CD4-positive, alpha-beta memory T cell (primary cell): ENCODE measurements at regions not wholly inside any gene's neighbourhood (a gene's known extent, or its start where the extent isn't known, plus 50 kb on each side); places are given as distances from the start of the nearest gene placed in this dataset.
A peak's percentile ranks its signal among the peaks of the same experiment; 100 is the strongest.
"Not testable (repeated sequence)": the region's sequence is repeated elsewhere in the genome, so short reads cannot be mapped to it uniquely, and the experiment has no call there.

ENCODE experiments used
- CTCF ChIA-PET: fragments of 350-600 bp; sonication (Branson Sonifier 250); formaldehyde crosslinking; loops from one replicate; lab custom pipeline; 2021; ENCODE audit warnings: inconsistent platforms; ENCODE audit not compliant: partially characterized antibody; lab: Charles Lee
- POLR2A ChIA-PET: fragments of 350-600 bp; sonication (Branson Sonifier 250); formaldehyde crosslinking; loops from one replicate; lab custom pipeline; 2021; ENCODE audit not compliant: partially characterized antibody; lab: Charles Lee
- DNase-seq, 5 donors: peaks; one replicate each; pipeline versions ENCODE4 v3.0.0 to v3.0.0-alpha.2; 2020 to 2022; ENCODE audit warnings: mixed read lengths in 1 of 5
- H3K27ac ChIP-seq: one replicate; pipeline ENCODE4 v1.7.0; 2013; ENCODE audit warnings: low read depth, low read length
- H3K27me3 ChIP-seq: 2 replicates; pipeline ENCODE4 v1.7.0; 2013; ENCODE audit warnings: mild to moderate bottlenecking, low read length, moderate library complexity; ENCODE audit not compliant: insufficient read depth
- H3K36me3 ChIP-seq: 2 replicates; pipeline ENCODE4 v1.7.0; 2013; ENCODE audit warnings: mild to moderate bottlenecking, low read length, moderate library complexity; ENCODE audit not compliant: insufficient read depth
- H3K4me1 ChIP-seq: 2 replicates; pipeline ENCODE4 v1.7.0; 2013; ENCODE audit warnings: mild to moderate bottlenecking, low read length, moderate library complexity; ENCODE audit not compliant: insufficient read depth
- H3K4me3 ChIP-seq, 2 donors: one replicate each; pipeline ENCODE4 v1.7.0; 2013; ENCODE audit warnings: low read length in 2 of 2, mild to moderate bottlenecking in 1 of 2
- H3K9me3 ChIP-seq, 2 donors: one replicate each; pipeline ENCODE4 v1.7.0; 2013; ENCODE audit warnings: low read length in 2 of 2, control low read depth in 1 of 2; ENCODE audit not compliant: control insufficient read depth in 1 of 2
- H3K27ac Mint-ChIP-seq, 7 donors: one replicate each; pipeline ENCODE4 v1.8.0; 2020 to 2021; ENCODE audit warnings: mixed read lengths in 7 of 7, mild to moderate bottlenecking in 6 of 7, inconsistent platforms in 3 of 7, moderate library complexity in 3 of 7
- H3K27me3 Mint-ChIP-seq, 2 donors: one replicate each; pipeline ENCODE4 v1.8.0; 2020 to 2021; ENCODE audit warnings: mixed read lengths in 2 of 2
- H3K36me3 Mint-ChIP-seq, 2 donors: one replicate each; pipeline ENCODE4 v1.8.0; 2020 to 2021; ENCODE audit warnings: mixed read lengths in 2 of 2, inconsistent platforms in 1 of 2, mild to moderate bottlenecking in 1 of 2
- H3K4me1 Mint-ChIP-seq, 4 donors: one replicate each; pipeline ENCODE4 v1.8.0; 2020 to 2021; ENCODE audit warnings: mixed read lengths in 4 of 4, mild to moderate bottlenecking in 1 of 4
- H3K4me3 Mint-ChIP-seq, 8 donors: one replicate each; pipeline ENCODE4 v1.8.0; 2020 to 2021; ENCODE audit warnings: mixed read lengths in 8 of 8, mild to moderate bottlenecking in 7 of 8, moderate library complexity in 6 of 8, inconsistent platforms in 3 of 8
- H3K9me3 Mint-ChIP-seq, 8 donors: one replicate each; pipeline ENCODE4 v1.8.0; 2020 to 2021; ENCODE audit warnings: mixed read lengths in 8 of 8, mild to moderate bottlenecking in 5 of 8, inconsistent platforms in 3 of 8, moderate library complexity in 1 of 8
- intact Hi-C: fragments of 100-400 bp; cut with micrococcal nuclease; formaldehyde crosslinking; loops from one replicate; pipeline ENCODE4 v1.15.1; 2023

GRCh38 chr17:77618731-77619130 lies 339.8 kb upstream of the TNRC6C start:
- H3K9me3 Mint-ChIP-seq, result peaks cover 0 to 5% (median 0%) of the 10 kb centered on the region in 8 donors
- ChIA-PET POLR2A (no interaction called here), CTCF (interaction anchor here (1.7 kb wide), 1 partner anchor 8 kb away, joined by 8 read pairs; no protein-coding TSS in a partner anchor)
- Histone ChIP-seq H3K4me1 (no peaks in the 10 kb centered on the region), H3K9me3 (no peaks in the 10 kb centered on the region), H3K36me3 (no peaks in the 10 kb centered on the region), H3K27me3 (no peaks in the 10 kb centered on the region), H3K4me3 (no peak overlapping the region), H3K27ac (no peak overlapping the region)
- peaks cover 0 to 3% of the 10 kb centered on the region in 2 donors for H3K27me3 Mint-ChIP-seq
- no peak for DNase-seq
- H3K36me3 Mint-ChIP-seq, result no peaks in the 10 kb centered on the region
- H3K27ac Mint-ChIP-seq, result peak overlapping the region in 1 of 7 donors; percentile 54
- intact Hi-C loops, result no loop called here
- H3K4me3 Mint-ChIP-seq, result no peak overlapping the region
- H3K4me1 Mint-ChIP-seq, result peaks cover 3 to 14% (median 5%) of the 10 kb centered on the region in 4 donors

GRCh38 chr17:77619326-77619725 lies 339.2 kb upstream of the TNRC6C start:
- Histone ChIP-seq H3K9me3 (no peaks in the 10 kb centered on the region), H3K4me3 (no peak overlapping the region), H3K27me3 (no peaks in the 10 kb centered on the region), H3K36me3 (no peaks in the 10 kb centered on the region), H3K27ac (no peak overlapping the region), H3K4me1 (no peaks in the 10 kb centered on the region)
- Mint-ChIP-seq H3K4me1 (peaks cover 3 to 14% (median 5%) of the 10 kb centered on the region in 4 donors), H3K27me3 (peaks cover 0 to 3% of the 10 kb centered on the region in 2 donors), H3K36me3 (no peaks in the 10 kb centered on the region), H3K27ac (no peak overlapping the region), H3K4me3 (no peak overlapping the region), H3K9me3 (peaks cover 0 to 5% (median 0%) of the 10 kb centered on the region in 8 donors)
- DNase-seq, result no peak
- intact Hi-C loops, result no loop called here
- CTCF ChIA-PET, result interaction anchor here (1.7 kb wide), 1 partner anchor 9 kb away, joined by 8 read pairs; no protein-coding TSS in a partner anchor
- POLR2A ChIA-PET, result no interaction called here

- Mint-ChIP-seq H3K4me1 (peaks cover 3 to 14% (median 5%) of the 10 kb centered on the region in 4 donors), H3K36me3 (no peaks in the 10 kb centered on the region), H3K27ac (no peak overlapping the region), H3K9me3 (peaks cover 0 to 5% (median 0%) of the 10 kb centered on the region in 8 donors), H3K4me3 (no peak overlapping the region), H3K27me3 (peaks cover 0 to 3% of the 10 kb centered on the region in 2 donors)
- no peaks in the 10 kb centered on the region for H3K36me3 ChIP-seq
- no peak overlapping the region for H3K4me3 ChIP-seq
- DNase-seq, result no peak
- no peak overlapping the region for H3K27ac ChIP-seq
- no peaks in the 10 kb centered on the region for H3K9me3 ChIP-seq
- POLR2A ChIA-PET, result no interaction called here
- no peaks in the 10 kb centered on the region for H3K4me1 ChIP-seq
- no peaks in the 10 kb centered on the region for H3K27me3 ChIP-seq
- intact Hi-C loops, result no loop called here
- CTCF ChIA-PET, result interaction anchor here (1.7 kb wide), 1 partner anchor 9 kb away, joined by 8 read pairs; no protein-coding TSS in a partner anchor
These were observed 338.7 kb upstream of the TNRC6C start for GRCh38 chr17:77619851-77620250.

- H3K9me3 ChIP-seq, result no peaks in the 10 kb centered on the region
- H3K4me1 ChIP-seq, result no peaks in the 10 kb centered on the region
- no peak overlapping the region for H3K27ac Mint-ChIP-seq
- no peak overlapping the region for H3K27ac ChIP-seq
- intact Hi-C loops, result no loop called here
- peaks cover 0 to 3% of the 10 kb centered on the region in 2 donors for H3K27me3 Mint-ChIP-seq
- CTCF ChIA-PET, result interaction anchor here (1.7 kb wide), 1 partner anchor 10 kb away, joined by 8 read pairs; no protein-coding TSS in a partner anchor
- H3K4me3 ChIP-seq, result no peak overlapping the region
- H3K27me3 ChIP-seq, result no peaks in the 10 kb centered on the region
- H3K36me3 ChIP-seq, result no peaks in the 10 kb centered on the region
- POLR2A ChIA-PET, result no interaction called here
- peaks cover 3 to 14% (median 5%) of the 10 kb centered on the region in 4 donors for H3K4me1 Mint-ChIP-seq
- no peak for DNase-seq
- peaks cover 0 to 5% (median 0%) of the 10 kb centered on the region in 8 donors for H3K9me3 Mint-ChIP-seq
- no peaks in the 10 kb centered on the region for H3K36me3 Mint-ChIP-seq
- H3K4me3 Mint-ChIP-seq, result no peak overlapping the region
These were observed 338.2 kb upstream of the TNRC6C start for GRCh38 chr17:77620282-77620681.

- H3K4me3 ChIP-seq, CTCF ChIA-PET, H3K4me3 Mint-ChIP-seq, H3K4me1 ChIP-seq, DNase-seq, H3K9me3 Mint-ChIP-seq, H3K27ac ChIP-seq, H3K27me3 Mint-ChIP-seq, H3K27me3 ChIP-seq, H3K36me3 ChIP-seq, H3K9me3 ChIP-seq, H3K36me3 Mint-ChIP-seq, intact Hi-C loops, POLR2A ChIA-PET: not testable (repeated sequence)
- peaks cover 0 to 14% (median 5%) of the 10 kb centered on the region in 4 donors for H3K4me1 Mint-ChIP-seq
- peak overlapping the region in 1 of 7 donors; percentile 15 for H3K27ac Mint-ChIP-seq
These were observed 336.4 kb upstream of the TNRC6C start for GRCh38 chr17:77622084-77622483.

GRCh38 chr17:77622647-77623046 lies 335.9 kb upstream of the TNRC6C start:
- ChIA-PET CTCF (no interaction called here), POLR2A (no interaction called here)
- no peak overlapping the region for H3K4me3 Mint-ChIP-seq
- no peak overlapping the region for H3K27ac Mint-ChIP-seq
- no peak overlapping the region for H3K27ac ChIP-seq
- intact Hi-C loops, result no loop called here
- peaks cover 0 to 1% of the 10 kb centered on the region in 2 donors for H3K27me3 Mint-ChIP-seq
- H3K9me3 ChIP-seq, result no peaks in the 10 kb centered on the region
- peaks cover 0 to 12% (median 6%) of the 10 kb centered on the region in 8 donors for H3K9me3 Mint-ChIP-seq
- H3K36me3 Mint-ChIP-seq, result no peaks in the 10 kb centered on the region
- no peak for DNase-seq
- no peaks in the 10 kb centered on the region for H3K27me3 ChIP-seq
- no peak overlapping the region for H3K4me3 ChIP-seq
- no peaks in the 10 kb centered on the region for H3K36me3 ChIP-seq
- peaks cover 0 to 14% (median 5%) of the 10 kb centered on the region in 4 donors for H3K4me1 Mint-ChIP-seq
- H3K4me1 ChIP-seq, result no peaks in the 10 kb centered on the region

- H3K27me3 ChIP-seq, H3K36me3 Mint-ChIP-seq, POLR2A ChIA-PET, CTCF ChIA-PET, H3K27me3 Mint-ChIP-seq, H3K36me3 ChIP-seq, H3K9me3 ChIP-seq, H3K4me3 Mint-ChIP-seq, intact Hi-C loops, H3K4me1 Mint-ChIP-seq, H3K4me1 ChIP-seq, DNase-seq, H3K4me3 ChIP-seq, H3K27ac Mint-ChIP-seq, H3K27ac ChIP-seq: not testable (repeated sequence)
- peaks cover 0 to 18% (median 11%) of the 10 kb centered on the region in 8 donors for H3K9me3 Mint-ChIP-seq
These were observed 335.2 kb upstream of the TNRC6C start for GRCh38 chr17:77623321-77623720.
